ENCODE measurements at regions not wholly inside any gene's neighbourhood (a gene's known extent, or its start where the extent isn't known, plus 50 kb on each side); places are given as distances from the start of the nearest gene placed in this dataset.

- H3K9me3 ChIP-seq, result no peaks in the 10 kb centered on the region
- peaks cover 24% of the 10 kb centered on the region for H3K4me1 ChIP-seq
- H3K4me3 ChIP-seq, result no peak overlapping the region
- H3K36me3 ChIP-seq (ENCODE audit: low read depth, missing control alignments), result no peaks in the 10 kb centered on the region
- 19 to 55% methylated on average over 11 of the region's 17 CpGs for WGBS, 2 donors
- no peak for TF ChIP-seq CTCF (IDR thresholded peaks at IDR 0.05)
- no peak for TF ChIP-seq POLR2A (IDR thresholded peaks at IDR 0.05)
- peak overlapping the region; percentile 4 to 44 for H3K27ac ChIP-seq
- DNase-seq, result no peak
- no peaks in the 10 kb centered on the region for H3K27me3 ChIP-seq
- intact Hi-C loops (cut with DNase I; ENCODE audit: low total_unique reads), result no loop called here
Measured at GRCh38 chr12:124404162-124404784, 109.4 kb downstream of the RFLNA start.

GRCh38 chr12:124403273-124403672 is 108.4 kb downstream of the RFLNA start:
- peak overlapping the region in 1 of 2 donors; percentile 44 for H3K27ac ChIP-seq
- H3K4me3 ChIP-seq, result no peak overlapping the region
- intact Hi-C loops (cut with DNase I; ENCODE audit: low total_unique reads), result no loop called here
- no peaks in the 10 kb centered on the region for H3K27me3 ChIP-seq
- peak; percentile 72 for DNase-seq
- H3K36me3 ChIP-seq (ENCODE audit: low read depth, missing control alignments), result no peaks in the 10 kb centered on the region
- peaks cover 34% of the 10 kb centered on the region for H3K4me1 ChIP-seq
- WGBS, 2 donors, result 34 to 51% methylated on average over 9 of the region's 9 CpGs
- H3K9me3 ChIP-seq, result no peaks in the 10 kb centered on the region
- TF ChIP-seq POLR2A (IDR thresholded peaks at IDR 0.05) (no peak), CTCF (IDR thresholded peaks at IDR 0.05) (no peak)

GRCh38 chr12:124402248-124403066 is 107.6 kb downstream of the RFLNA start:
- Histone ChIP-seq H3K27me3 (no peaks in the 10 kb centered on the region), H3K36me3 (ENCODE audit: low read depth, missing control alignments) (no peaks in the 10 kb centered on the region), H3K4me3 (no peak overlapping the region), H3K9me3 (no peaks in the 10 kb centered on the region), H3K27ac (peak overlapping the region in 1 of 2 donors; percentile 44), H3K4me1 (peaks cover 42% of the 10 kb centered on the region)
- intact Hi-C loops (cut with DNase I; ENCODE audit: low total_unique reads), result no loop called here
- no peak for TF ChIP-seq POLR2A (IDR thresholded peaks at IDR 0.05)
- TF ChIP-seq CTCF (IDR thresholded peaks at IDR 0.05), result no peak
- WGBS, 2 donors, result 65 to 71% methylated on average over 19 to 20 of the region's 23 CpGs
- no peak for DNase-seq

GRCh38 chr12:124401704-124402221 is 106.9 kb downstream of the RFLNA start:
- WGBS, 2 donors, result 74 to 79% methylated on average over 13 to 15 of the region's 15 CpGs

More at GRCh38 chr12:124401704-124402221, 106.9 kb downstream of the RFLNA start:
- no peak overlapping the region for H3K4me3 ChIP-seq
- no peaks in the 10 kb centered on the region for H3K27me3 ChIP-seq
- DNase-seq, result no peak
- intact Hi-C loops (cut with DNase I; ENCODE audit: low total_unique reads), result no loop called here
- H3K27ac ChIP-seq, result no peak overlapping the region
- H3K4me1 ChIP-seq, result peaks cover 49% of the 10 kb centered on the region
- TF ChIP-seq POLR2A (IDR thresholded peaks at IDR 0.05) (no peak), CTCF (IDR thresholded peaks at IDR 0.05) (no peak)
- H3K9me3 ChIP-seq, result no peaks in the 10 kb centered on the region
- H3K36me3 ChIP-seq (ENCODE audit: low read depth, missing control alignments), result no peaks in the 10 kb centered on the region
